Left lobe of liver (tissue), 2 donors: ENCODE measurements at regions not wholly inside any gene's neighbourhood (a gene's known extent, or its start where the extent isn't known, plus 50 kb on each side); places are given as distances from the start of the nearest gene placed in this dataset.

Experiments
- ATAC-seq: fragments of 200-7000 bp; cut with Tn5 transposase; one replicate; pipeline ENCODE4 v1.9.1; 2020; ENCODE audit warnings: mild to moderate bottlenecking, moderate library complexity
- DNase-seq: peaks from one replicate; pipeline ENCODE4 v3.0.0-alpha.2; 2020; ENCODE audit warnings: low spot score
- donor health status: DM: no; HTN: no; CAD: no; lungs with moderate emphysema.
- donor health status: DM: no; HTN: yes; CAD: no.

DNA sequence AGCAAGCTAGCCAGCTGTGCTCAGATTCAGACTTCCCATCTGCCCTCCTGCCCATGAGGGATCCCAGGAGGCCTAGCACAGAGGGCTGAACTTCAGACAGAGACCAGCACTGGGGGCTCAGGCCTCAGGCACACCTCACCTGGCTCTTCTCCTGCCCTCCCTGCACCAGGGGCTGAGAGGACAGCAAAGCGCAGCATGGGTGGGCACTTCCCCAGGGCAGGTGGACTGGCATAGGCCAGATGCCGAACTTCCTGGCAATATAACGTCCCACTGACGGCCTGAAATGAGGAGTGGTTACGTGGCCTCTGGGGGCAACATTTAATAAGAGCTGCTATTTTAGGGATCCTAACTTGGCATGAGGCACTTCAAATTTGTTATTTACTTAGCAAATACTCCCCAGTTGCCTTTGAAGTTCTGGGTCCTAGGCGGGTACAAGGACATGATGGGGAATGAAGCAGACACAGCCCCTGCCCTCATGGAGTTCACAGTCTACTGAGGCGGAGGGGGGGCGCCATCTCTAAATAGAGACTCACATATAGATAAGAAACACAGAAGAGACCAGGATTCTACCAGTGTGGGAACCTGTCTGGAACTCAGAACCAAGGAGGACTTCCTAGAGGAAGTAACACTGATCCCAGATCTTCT lies 101.8 kb upstream of the ZMIZ1 start:
- DNase-seq (no peak), ATAC-seq (no peak)

DNA sequence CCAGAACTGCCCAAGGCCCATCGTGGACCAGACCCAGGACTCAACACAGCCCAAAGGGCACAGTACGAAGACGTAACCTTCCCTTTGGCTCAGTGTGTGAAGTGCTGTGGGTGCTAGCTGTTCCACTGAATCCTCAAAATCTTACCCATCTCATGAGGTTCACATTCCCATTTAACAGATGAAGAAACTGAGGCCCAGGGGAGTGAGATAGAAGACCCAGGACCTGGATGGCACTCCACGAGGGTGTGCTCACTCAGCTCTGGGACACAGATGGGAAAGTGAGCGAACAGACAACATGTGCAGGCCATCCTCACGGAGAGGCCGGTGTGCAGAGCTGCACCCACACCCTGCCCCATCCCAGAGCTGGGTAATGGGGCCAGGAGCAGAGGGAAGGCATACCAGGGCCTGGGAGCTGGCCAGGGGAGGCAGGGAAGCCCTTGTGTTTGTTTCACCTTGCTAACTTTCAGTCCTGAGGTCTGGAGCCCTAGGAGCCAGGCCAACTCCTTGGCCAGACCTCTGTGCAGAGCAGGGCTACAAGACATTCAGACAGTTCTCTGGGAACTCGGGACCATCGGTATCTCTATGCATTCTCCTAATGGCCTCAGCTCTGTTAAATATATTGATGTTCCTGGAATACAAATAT lies 100.3 kb upstream of the ZMIZ1 start:
- ATAC-seq: no peak
- no peak for DNase-seq

DNA sequence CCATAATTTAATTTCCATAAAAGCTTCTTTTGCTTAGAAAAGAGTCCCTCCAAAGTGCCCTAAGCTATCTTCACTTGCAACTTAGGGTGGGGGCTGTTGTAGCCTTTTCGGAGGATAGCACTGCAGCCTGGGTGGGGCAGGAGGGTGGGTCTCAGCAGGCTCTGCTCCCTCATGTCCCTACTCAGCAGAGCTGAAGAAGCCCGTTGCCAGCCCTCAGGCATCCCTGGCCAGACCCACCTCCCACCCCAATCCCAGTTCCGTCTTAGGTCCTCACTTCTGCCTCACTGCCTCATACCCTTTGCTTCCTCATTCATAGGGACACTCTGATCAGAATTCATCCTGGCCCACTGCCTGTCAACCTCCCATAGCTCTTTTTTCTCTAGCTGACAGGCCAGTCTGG lies 99.8 kb upstream of the ZMIZ1 start:
- no peak for DNase-seq
- ATAC-seq: no peak

DNA sequence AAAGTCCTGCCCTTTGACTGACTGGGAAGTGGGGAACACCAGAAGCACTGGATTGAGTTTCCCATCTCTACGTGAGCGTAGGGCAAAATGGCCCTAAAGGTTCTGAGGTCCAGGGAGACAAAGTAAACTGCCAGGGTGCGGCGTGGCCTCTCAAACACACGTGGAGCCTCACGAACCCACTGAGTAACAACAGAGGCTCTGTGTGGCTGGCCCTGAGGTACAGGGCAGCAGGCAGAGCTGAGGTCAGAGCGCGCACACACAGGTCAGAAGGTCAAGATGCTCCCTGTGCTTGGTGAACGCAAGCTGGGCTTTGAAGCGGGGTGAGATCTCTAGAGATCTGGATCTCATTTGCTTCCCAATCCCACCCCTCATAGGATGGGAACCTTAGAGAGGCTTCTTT lies 99.0 kb upstream of the ZMIZ1 start:
- ATAC-seq (no peak), DNase-seq (no peak)

DNA sequence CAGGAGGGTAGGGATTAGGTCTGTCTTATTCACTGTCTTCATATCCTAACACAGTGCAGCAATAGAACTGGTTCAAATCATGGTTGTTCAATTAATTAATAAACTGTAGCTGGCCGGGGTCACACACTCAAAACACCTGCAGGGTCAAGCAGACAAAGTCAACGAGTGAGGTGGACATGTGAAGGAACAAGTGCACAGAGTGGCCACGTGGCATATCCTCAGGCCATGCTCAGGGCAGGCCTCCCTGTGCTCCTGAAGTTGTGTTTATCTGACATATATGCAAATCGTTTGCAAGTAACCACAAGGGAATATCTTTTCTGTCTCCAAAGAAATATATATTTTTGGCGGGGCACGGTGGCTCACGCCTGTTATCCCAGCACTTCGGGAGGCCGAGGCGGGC lies 98.5 kb upstream of the ZMIZ1 start:
- ATAC-seq: no peak

DNA sequence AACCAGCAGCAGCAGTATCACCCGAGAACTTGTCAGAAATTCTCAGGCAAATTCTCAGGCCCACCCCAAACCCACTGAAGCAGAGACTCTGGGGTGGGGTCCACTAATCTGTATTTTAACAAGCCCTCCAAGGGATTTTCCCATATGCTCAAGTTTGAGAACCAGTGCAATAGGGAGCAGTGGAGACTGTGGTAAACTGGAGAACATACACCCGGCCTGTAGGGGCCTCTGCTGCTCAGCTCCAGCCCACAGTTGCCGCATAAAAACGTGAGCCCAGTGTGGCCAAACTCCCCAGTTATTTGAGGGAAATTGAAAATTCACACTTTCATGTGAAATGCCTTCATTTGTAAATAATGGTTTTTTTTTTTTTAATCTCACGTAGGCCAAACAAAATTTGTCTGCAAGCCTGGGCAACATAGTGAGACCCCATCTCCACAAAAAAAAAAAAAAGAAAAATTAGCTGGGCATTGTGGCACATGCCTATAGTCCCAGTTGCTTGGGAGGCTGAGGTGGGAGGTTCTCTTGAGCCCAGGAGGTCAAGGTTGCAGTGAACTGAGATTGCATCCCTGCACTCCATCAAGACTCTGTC lies 97.6 kb upstream of the ZMIZ1 start:
- ATAC-seq: no peak
- DNase-seq: no peak

More for the DNA sequence above, 98.5 kb upstream of the ZMIZ1 start:
- no peak for DNase-seq

DNA sequence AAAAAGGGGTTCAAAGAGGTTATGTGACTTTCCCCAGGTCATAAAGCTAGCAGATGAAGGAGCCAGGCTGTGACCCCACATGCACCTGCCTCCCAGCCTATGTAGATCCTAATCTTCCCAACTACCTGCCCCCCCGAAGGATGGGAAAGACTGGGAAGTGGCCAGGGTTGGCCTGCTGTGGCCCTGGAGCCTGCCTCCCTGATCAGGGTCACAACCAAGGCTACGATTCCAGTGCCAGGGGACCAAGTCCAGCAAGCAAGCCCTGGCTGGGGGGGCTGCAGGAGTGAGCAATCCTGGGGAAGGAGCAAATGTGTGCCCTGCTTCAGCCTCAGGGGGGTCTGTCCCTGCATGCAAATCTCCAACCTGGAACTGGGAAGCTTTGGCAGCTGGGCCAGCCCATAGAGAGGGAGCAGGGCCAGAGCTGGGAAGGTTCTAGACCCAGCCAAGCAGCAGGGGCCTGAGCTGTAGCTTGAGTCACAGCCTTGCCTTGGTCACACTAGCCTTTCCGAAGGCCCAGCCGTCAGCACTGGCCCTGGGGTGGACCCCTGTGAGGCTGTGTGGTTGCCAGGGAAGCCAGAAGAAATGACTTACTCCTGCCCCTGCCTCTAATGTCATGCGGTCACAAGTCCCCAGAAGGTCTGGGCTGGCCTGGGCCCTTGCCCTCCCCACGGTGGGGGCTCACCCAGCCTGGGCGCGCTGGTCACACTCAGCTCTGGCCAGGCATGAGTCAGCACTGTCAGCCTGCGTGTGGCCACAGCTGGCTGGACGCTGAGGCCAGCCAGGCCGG lies 96.4 kb upstream of the ZMIZ1 start:
- DNase-seq: peak; percentile 85
- ATAC-seq: peak; percentile 68

DNA sequence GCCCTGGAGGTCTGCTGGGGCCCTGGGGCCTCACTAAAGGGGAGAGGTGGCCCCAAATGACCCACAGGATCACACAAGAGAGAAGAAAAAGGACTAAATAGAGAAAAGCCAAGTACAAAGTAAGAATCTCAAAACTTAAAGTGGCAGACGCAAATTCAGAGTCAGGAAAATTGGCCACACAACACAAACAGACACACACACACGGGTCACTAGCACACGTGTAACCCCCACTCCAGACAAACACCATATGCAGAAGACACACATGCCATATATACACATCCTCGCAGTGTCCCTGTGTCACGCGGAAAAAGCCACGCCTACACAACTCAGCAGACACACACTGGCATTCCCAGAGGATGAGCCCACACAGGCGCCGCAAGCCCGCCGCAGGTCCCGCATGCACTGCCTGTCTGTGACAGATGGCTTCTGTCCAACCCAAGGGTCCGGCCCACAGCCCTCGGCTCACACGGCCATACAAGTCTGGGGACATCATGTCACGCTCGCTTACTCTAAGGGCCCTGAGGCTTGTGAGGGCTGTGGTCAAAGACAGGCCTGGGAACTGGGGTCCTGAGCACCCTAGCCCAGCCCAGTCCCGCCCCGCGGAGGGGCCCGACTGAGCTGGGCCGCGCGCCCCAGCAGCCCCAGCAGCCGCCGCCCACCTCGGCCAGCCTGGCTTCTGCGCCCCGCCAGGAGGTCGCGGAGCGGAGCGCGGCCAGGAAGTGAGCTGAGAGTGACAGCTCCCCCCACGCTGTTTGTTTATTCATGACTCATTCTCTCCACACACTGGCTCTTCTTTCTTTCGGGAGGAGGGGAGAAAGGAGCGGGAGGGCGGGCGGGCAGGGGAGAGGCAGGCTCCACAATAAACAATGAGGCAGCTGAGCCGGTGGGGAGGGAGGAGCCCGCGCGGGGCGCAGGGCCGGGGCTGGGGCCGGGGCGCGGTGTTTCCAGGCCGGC lies 95.5 kb upstream of the ZMIZ1 start:
- DNase-seq (peak; percentile 88), ATAC-seq (peak; percentile 67)

DNA sequence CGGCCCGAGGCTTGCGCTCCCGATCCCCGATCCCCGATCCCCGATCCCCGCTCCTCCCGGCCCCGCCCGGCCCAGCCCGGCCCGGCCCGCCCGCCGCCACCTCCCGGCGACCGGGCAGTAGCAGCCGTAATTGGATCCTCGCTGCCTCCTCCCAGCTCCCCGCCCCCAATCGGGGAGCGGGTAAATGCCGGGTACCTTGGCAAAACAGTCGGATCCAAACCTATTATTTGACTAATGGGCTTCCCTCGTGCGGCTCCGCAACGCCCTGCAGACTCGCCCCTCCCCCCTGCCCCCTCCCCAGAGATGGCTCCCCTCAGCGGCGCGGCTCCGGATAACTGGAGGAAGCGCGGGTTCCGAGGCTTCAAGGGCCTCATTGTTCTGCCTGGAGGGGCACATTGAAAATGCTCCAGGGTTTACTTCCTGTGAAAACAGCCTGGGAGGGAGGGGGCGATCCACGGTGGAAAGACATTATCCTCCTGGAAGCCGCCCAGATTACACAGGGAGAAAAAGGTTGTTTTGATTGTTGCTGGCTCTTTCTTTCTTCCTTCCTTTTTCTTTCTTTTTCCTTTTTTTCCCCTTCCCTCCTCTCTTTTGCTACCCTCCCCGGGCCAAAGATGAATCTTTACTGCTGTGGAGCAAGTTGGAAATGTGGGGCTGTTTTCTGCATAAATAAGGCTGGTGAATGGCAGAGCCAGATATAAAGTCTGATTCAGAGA lies 94.7 kb upstream of the ZMIZ1 start:
- ATAC-seq (peak; percentile 70), DNase-seq (no peak)

DNA sequence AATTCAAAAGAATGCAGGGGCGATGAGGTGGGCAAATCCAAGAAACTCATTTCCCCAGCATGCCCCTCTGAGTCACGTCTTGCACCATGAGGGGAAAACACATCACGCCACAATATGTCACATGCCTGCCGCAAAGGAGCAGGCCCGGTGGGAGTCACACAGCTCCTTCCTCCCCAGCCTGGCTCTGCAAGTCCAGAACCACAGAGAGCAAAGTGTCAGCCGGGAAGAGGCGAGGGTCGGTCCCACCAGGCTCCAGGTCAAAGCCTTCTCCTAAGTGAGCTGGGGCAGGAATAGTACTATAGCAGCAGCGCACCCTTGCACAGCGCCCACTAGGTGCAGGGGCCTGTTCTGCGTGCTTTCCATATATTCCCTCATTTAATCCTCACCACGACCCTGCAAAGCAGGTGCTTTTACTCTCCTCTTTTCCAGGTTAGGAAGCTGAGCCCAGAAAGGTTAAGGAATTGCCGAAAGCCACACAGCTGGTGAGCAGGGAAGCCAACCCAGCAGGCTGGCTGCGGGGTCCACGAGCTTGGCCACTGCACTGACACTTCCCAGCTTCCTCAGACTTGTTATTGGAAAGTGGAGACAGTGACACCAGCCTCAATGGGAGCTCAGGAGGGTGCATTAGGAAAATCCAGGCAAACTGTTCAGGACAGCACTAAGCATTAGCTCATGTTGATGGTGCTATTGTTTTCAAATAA lies 94.0 kb upstream of the ZMIZ1 start:
- ATAC-seq (no peak), DNase-seq (no peak)

DNA sequence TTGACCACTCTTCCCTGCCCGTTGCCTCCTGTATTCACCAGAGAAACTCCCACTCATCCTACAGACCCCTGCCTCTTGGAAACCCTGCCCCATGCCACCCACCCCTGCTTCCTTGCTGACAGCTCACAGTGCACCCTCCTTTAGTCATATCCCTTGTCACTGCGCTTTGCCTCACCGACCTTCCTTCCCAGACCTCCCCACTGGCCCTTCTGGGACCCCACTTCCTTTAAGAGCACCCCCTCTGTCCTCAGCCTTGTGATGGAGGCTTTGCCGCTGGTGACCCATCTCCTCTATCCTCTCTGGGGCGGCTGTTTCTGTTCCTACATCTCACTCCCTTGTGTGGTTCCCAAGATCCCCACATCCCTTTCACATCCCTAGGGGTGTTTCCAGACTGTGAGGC lies 92.8 kb upstream of the ZMIZ1 start:
- ATAC-seq (no peak), DNase-seq (no peak)

DNA sequence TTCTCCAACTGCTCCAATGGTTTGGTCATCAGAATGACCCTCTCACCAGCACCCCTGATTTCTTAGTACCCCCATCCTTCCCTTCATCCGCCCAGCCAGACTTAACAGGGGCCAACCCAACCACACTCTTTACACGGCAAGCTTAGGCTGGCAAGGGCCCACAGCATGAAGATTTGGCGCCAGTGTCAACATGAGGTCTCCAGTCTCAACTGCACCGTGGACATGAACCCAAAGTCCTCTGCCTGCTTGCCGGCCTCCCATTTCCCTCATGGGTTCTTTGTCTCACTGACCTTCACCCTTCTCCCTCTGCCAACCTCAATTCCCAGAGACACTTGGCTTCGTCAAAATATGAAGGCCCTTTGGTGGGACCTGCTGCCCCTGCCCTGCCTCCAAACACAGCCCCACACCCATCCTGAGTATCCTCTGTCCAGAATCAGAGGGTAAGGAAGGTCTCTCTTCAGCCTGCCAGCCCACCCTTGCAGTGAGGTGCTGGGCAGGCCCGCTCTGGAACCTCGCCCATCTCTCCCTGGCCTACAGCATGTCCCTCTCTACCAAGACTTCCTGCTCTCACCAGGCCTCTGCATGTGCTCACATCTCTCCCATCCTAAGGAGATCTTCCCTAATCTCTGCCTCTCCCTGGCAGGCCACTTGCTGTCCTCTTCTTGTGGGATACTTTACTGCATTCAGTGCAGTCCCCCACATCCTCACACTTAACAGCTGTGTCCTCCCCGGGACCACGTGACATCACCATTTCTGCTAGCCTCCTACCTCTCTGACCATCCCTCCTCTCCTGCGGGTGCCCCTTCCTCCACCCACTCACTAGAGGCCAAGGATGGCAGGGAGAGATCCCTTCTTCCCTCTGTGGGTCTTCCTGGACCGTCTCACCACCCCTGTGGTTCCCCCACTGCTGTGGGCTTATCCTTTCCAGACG lies 91.7 kb upstream of the ZMIZ1 start:
- peak; percentile 83 for DNase-seq
- peak; percentile 30 for ATAC-seq

DNA sequence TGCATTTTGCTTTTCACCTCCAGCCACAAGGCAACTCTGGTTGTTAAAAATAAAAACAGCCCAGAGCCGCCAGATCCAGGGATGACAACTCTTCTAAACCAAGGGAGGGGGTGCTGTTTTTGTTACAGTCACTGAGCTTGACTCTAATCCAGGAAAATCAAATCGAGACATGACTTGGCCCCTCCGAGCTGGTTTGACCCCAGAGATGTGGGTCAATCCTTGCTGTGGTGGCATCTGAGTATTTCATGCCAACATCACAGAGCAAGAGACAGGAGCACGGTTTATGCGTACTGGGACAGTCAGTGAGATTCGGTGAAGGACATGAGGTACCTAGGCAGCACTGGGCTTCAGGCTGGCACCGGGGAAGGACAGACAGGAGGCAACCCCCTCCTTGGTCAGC lies 88.8 kb upstream of the ZMIZ1 start:
- DNase-seq: no peak
- ATAC-seq: no peak

DNA sequence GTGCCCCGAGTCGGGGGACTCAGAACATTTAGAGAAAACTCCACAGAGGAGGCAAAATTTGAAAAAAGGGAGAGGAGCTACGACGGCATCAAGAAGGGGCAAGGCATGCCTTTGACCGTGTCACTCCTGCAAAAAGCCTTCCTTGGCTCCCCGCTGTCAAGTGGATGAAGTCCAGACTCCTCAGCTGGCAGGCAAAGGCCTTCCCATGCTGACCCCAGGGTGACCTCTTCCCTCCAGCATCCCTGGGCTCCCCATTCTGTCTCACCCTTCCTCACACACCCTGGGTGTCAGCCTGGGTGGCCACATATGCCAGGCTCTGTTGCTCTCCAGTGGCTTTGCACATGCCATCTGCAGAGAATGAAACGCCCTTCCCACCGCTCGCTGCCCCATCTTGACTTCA lies 88.4 kb upstream of the ZMIZ1 start:
- ATAC-seq (no peak), DNase-seq (no peak)

DNA sequence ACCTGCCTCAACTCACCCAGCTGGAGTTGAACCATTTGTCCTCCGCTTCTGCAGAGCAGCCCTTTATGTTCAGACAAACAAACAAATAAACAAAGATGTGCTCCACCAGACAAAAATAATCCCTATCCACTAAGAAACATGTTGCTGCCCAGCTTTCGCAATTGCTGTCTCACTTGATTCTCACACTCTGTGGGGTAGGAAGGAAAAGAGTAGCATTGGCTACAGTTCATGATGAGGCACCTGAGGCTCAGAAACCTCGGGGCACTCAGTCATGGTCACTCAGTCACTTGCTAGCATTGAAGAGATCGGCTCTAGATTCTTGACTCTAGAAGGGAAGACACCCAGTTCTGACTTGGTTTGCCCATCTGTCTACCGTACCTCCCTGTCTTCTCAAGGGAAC lies 88.0 kb upstream of the ZMIZ1 start:
- DNase-seq (no peak), ATAC-seq (no peak)

DNA sequence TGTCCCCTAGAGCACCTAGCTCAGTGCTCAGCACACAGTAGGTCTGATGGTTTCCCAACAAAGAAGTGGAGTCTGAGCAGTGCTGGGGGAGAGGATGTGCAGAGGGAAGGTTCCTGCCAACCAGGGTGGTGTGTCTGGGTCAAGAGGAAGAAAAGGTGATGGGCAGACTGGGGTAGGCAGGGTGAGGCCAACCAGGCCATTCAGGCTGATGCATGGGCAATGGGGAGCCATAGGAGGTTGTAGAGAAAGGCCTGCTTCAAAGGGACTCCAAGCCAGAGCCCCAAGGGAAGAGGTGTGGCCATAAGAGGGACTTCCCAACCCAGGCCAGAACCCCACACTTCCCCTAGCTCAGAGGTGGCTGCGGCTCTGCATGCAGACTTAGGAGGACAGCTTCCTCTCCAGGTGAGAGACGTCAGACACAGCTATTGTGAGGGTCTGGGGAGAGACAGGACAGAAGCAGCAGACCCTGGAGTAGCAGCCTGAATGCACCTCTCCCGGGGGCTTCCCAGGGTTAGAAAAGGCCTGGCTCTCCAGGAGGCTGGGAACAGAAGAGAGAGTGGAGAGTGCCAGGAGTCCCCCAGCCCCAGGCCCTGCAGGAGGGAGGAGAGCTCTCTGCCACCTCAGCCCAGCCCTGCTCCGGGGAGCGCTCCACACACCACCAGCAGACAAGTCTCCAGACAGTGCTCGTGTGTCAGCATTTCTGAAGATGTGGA lies 87.4 kb upstream of the ZMIZ1 start:
- DNase-seq (no peak), ATAC-seq (no peak)

DNA sequence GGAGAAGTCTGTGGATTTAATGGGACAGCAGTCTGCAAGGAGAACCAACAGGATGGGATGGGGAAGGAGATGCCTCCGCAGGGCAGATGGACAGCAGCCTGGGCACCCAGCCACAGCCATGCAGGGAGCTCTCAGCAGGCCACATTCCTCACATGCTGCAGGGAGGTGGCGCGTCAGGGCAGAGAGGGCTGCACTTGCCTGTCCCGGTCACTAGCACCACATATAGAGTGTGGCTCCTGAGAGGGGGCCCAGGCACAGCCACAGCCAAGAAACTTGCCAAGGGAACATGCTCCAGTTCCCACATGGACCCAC lies 86.8 kb upstream of the ZMIZ1 start:
- ATAC-seq: no peak

DNA sequence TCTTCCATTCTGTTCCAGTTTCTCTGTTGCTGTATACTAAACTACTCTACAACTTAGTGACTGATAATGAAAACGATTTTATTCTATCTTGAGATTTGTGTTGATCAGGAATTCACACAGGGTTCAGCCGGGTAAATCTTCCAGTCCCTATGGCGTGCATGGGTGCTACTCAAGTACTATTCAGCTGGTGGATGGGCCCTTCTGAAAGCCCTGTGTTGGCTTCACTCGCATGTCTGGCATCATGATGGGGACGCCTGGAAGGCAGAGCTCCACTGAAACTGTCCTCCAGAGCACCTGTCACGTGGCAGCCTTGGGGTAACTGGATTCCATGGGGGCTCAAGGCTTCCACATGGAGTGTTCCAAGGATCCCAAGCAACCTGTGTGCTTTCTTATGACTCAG lies 86.0 kb upstream of the ZMIZ1 start:
- ATAC-seq: no peak
- no peak for DNase-seq

More for the DNA sequence above, 86.8 kb upstream of the ZMIZ1 start:
- DNase-seq: no peak
